Neutrophil (primary cell): ENCODE measurements at regions not wholly inside any gene's neighbourhood (a gene's known extent, or its start where the extent isn't known, plus 50 kb on each side); places are given as distances from the start of the nearest gene placed in this dataset.

Experiments
- H3K27ac ChIP-seq: fragments of 200-600 bp; sonication (generic); 2 replicates; pipeline ENCODE4 v1.5.1; 2016; ENCODE audit warnings: mild to moderate bottlenecking, moderate library complexity
- H3K27me3 ChIP-seq: fragments of 200-600 bp; sonication (generic); 2 replicates; pipeline ENCODE4 v1.6.0; 2016; ENCODE audit warnings: mild to moderate bottlenecking
- H3K36me3 ChIP-seq: fragments of 200-600 bp; sonication (generic); 2 replicates; pipeline ENCODE4 v1.5.1; 2017
- H3K4me1 ChIP-seq, 2 experiments: fragments of 200-600 bp in 1 of 2; sonication (generic) in 1 of 2; 1 replicate in 1 of 2; 2 replicates in 1 of 2; pipeline versions ENCODE4 v1.5.1 to v1.6.1; 2013 to 2016; ENCODE audit warnings: low read depth in 1 of 2, low read length in 1 of 2, mild to moderate bottlenecking in 1 of 2, moderate library complexity in 1 of 2; ENCODE audit not compliant: control insufficient read depth in 1 of 2, insufficient read depth in 1 of 2
- H3K4me3 ChIP-seq, 2 experiments: fragments of 200-600 bp in 1 of 2; sonication (generic) in 1 of 2; 1 replicate in 1 of 2; 2 replicates in 1 of 2; pipeline ENCODE4 v1.5.1; 2013 to 2016; ENCODE audit warnings: low read depth in 1 of 2, low read length in 1 of 2, mild to moderate bottlenecking in 1 of 2, moderate library complexity in 1 of 2
- H3K9me3 ChIP-seq: fragments of 200-600 bp; sonication (generic); 2 replicates; pipeline ENCODE4 v1.5.1; 2016
- CTCF ChIP-seq: fragments of 200-600 bp; sonication (generic); IDR thresholded peaks from 2 replicates; pipeline ENCODE4 v1.5.1; 2016; ENCODE audit warnings: antibody characterized with exemption

- H3K4me3 ChIP-seq: no peak overlapping the region
- no peaks in the 10 kb centered on the region for H3K27me3 ChIP-seq
- no peaks in the 10 kb centered on the region for H3K9me3 ChIP-seq
- no peaks in the 10 kb centered on the region for H3K36me3 ChIP-seq
- no peak overlapping the region for H3K27ac ChIP-seq
- no peaks in the 10 kb centered on the region for H3K4me1 ChIP-seq
- no peak for TF ChIP-seq CTCF
Measured at GRCh38 chr2:22887845-22888244, 497.1 kb upstream of the KLHL29 start.

- H3K4me3 ChIP-seq: no peak overlapping the region
- no peaks in the 10 kb centered on the region for H3K4me1 ChIP-seq
- TF ChIP-seq CTCF: no peak
- no peaks in the 10 kb centered on the region for H3K27me3 ChIP-seq
- no peaks in the 10 kb centered on the region for H3K36me3 ChIP-seq
- H3K27ac ChIP-seq: no peak overlapping the region
- no peaks in the 10 kb centered on the region for H3K9me3 ChIP-seq
Measured at GRCh38 chr2:22890132-22890531, 494.8 kb upstream of the KLHL29 start.

- no peak for TF ChIP-seq CTCF
- no peaks in the 10 kb centered on the region for H3K4me1 ChIP-seq
- H3K27me3 ChIP-seq: no peaks in the 10 kb centered on the region
- no peak overlapping the region for H3K4me3 ChIP-seq
- H3K9me3 ChIP-seq: no peaks in the 10 kb centered on the region
- no peaks in the 10 kb centered on the region for H3K36me3 ChIP-seq
- H3K27ac ChIP-seq: no peak overlapping the region
Measured at GRCh38 chr2:22893761-22894517, 491.0 kb upstream of the KLHL29 start.

- Histone ChIP-seq H3K36me3 (no peaks in the 10 kb centered on the region), H3K4me1 (no peaks in the 10 kb centered on the region), H3K27me3 (no peaks in the 10 kb centered on the region), H3K4me3 (no peak overlapping the region), H3K27ac (no peak overlapping the region), H3K9me3 (no peaks in the 10 kb centered on the region)
- no peak for TF ChIP-seq CTCF
Measured at GRCh38 chr2:22894761-22895160, 490.2 kb upstream of the KLHL29 start.

GRCh38 chr2:22897428-22897827, 487.6 kb upstream of the KLHL29 start:
- Histone ChIP-seq H3K4me1 (no peaks in the 10 kb centered on the region), H3K4me3 (no peak overlapping the region), H3K27me3 (no peaks in the 10 kb centered on the region), H3K27ac (no peak overlapping the region), H3K9me3 (no peaks in the 10 kb centered on the region), H3K36me3 (no peaks in the 10 kb centered on the region)
- no peak for TF ChIP-seq CTCF
